SIG-M5 treated with dmso at 0.1 percent for 504 hours (cell line): ENCODE measurements at regions not wholly inside any gene's neighbourhood (a gene's known extent, or its start where the extent isn't known, plus 50 kb on each side); places are given as distances from the start of the nearest gene placed in this dataset.
"Not testable (repeated sequence)": the region's sequence is repeated elsewhere in the genome, so short reads cannot be mapped to it uniquely, and the experiment has no call there.

Experiments used
- DNase-seq: peaks from one replicate; lab custom pipeline; 2025; ENCODE audit not compliant: unreplicated experiment; lab: John Stamatoyannopoulos, UW

DNA sequence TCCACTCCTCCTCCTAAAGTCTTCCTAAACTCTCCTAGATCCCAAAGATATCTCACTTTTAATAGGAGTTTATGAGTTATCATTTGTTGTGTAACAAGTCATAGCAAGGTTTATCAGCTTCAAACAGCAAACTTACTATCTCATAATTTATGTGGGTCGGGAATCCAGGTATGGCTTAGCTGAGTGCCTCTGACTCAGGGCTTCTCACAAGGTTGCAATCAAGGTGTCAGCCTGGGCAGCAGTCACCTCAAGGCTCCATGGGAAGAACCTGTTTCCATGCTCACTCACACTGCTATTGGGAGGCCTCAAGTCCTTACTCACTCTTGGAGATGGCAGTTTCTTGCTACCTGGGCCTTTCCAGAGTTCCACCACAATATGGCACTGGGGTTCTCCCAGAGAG, 889.8 kb downstream of the MCTP2 start:
- no peak for DNase-seq

- DNase-seq = no peak
Measured at GRCh38 chr15:95125803-95126202, 894.4 kb downstream of the MCTP2 start.

DNA sequence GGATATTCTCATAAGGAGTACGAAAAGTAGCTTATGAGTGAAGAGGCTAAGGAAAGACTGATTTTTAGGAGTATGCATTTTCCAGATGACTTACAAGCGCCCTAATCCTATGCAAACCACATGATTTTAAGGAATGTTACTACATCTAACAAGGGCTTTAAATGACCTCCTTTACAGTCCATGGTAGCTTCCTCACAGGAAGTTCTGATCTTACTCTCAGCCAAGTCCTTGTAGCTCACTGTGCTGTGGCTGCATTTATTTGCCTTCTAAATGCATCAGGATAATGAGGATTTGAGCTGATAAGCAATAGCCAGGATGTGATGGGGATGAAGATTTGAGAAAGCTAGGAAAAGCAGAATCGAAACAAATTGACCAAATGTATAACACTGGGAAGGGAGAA, 896.0 kb downstream of the MCTP2 start:
- no peak for DNase-seq

GRCh38 chr15:95129574-95129973, 898.2 kb downstream of the MCTP2 start:
- no peak for DNase-seq

GRCh38 chr15:95131131-95131556, 899.8 kb downstream of the MCTP2 start:
- no peak for DNase-seq

DNA sequence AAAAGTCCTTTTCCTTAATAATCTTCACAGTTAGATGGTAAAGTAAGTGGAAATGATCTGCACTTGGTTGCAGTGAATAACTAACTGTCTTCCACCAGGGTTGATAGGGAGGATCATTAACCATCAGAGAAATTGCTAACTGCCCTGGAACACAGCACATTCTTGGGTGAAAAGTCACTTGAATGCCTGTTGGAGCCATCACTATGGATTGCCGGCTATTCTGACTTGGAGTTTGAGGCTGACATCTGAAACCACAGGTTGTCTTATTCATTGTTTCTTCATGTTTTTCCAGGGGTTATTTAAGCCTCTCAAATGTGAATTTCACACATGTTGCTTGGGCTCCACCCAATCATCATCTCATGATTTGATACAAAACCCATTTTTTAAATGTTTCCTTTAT, 901.4 kb downstream of the MCTP2 start:
- no peak for DNase-seq

GRCh38 chr15:95134431-95135110, 903.2 kb downstream of the MCTP2 start:
- DNase-seq = no peak

DNA sequence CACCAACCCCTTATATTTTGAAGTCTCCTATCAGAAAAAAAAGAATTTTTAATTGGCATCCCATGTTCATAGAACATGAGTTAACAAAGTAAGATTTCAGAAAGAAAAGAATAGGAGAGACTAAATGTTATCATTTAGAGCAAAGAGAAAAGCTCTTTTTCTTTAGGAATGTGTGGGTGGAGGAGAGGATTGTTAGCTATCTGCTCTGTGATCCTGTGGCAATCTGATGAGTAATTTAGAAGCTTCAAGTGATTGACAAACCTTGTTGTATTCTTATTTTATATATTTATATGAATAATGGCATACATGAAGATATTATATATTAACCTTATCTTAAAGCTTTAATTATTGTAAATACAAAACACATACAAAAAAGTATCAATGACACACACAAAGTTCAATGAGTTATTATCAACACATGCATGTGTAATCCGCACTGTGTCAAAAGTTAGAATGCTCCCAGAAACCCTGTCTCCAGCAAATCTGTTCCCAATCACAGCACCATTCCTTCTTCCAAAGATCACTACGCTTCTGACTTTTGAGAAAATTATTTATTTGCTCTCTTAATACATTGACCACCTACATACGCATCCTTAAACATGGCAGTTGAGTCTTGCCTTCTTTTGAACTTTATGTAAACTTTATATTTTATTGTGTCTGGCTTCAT, 907.4 kb downstream of the MCTP2 start:
- DNase-seq = no peak

DNA sequence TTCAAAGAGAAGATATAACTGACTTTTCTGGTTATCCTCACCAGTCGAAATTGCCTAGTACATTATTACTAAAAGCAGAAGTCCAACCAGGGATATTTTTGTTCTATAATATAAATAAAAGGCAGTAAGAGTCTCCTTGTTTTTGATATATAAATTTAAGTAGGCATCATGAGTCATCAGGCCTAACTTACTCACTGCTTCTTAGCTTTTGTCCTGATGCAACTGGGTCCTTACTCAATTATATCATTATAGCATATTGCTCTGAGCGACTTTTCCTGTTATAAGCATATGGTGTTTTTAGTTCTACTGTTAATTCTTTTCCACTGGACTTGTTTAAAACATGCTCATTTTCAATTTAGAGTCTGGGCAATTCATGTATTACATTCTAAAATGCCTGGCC, 910.1 kb downstream of the MCTP2 start:
- no peak for DNase-seq

GRCh38 chr15:95142531-95142930, 911.2 kb downstream of the MCTP2 start:
- no peak for DNase-seq

- no peak for DNase-seq
Measured at GRCh38 chr15:95146481-95146880, 915.1 kb downstream of the MCTP2 start.

GRCh38 chr15:95148183-95148582, 916.8 kb downstream of the MCTP2 start:
- no peak for DNase-seq

- no peak for DNase-seq
Measured at GRCh38 chr15:95149036-95149435, 917.7 kb downstream of the MCTP2 start.

DNA sequence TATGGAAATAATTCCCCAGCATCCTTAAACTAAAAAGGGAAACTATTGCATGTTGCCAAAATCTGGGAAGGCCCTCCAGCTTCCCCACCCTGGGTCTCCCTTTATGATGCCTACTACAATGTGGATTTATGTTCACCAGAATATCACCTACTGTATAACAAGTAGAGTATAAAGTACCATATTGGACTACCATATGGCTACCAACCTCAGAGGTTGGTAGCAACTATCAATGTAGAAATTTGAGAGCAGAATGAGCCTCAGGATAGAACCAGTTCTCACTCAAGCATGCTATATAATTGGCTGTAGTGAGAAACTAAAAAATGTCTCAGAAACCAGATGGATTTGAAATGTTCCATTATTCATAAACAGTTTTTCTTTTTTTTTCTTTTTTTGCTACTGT, 918.4 kb downstream of the MCTP2 start:
- no peak for DNase-seq

GRCh38 chr15:95150466-95150865, 919.1 kb downstream of the MCTP2 start:
- DNase-seq = no peak

GRCh38 chr15:95152741-95153140, 921.4 kb downstream of the MCTP2 start:
- no peak for DNase-seq

DNA sequence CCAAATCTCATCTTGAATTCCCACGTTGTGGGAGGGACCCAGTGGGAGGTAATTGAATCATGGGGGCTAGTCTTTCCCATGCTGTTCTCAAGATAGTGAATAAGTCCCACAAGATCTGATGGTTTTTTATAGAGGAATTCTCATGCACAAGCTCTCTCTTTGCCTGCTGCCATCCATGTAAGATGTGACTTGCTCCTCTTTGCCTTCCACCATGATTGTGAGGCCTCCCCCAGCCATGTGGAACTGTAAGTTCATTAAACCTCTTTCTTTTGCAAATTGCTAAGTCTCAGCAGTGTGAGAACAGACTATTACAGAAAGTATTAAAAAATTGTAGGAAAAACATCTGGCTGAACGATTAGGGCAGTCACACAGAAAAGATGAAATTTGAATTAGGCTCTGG, 921.8 kb downstream of the MCTP2 start:
- not testable (repeated sequence) for DNase-seq

DNA sequence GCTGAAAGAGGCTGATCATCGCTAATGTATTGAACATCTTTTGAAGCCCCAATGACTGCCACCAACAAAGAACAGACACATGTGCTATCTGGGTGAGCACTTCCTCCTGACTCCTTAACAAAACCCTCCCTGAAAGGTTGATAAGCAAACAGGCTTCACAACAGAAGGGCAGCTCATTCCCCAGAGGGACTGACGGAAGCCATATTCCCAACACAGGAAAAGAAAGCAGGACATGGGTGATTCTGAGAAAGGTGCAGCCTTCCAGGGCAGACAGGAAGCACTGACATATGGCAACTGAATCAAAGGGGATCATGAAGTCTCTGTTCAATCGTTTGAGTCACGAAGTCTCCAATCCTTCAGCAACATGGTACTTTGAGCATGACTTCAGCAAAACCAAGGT, 929.0 kb downstream of the MCTP2 start:
- no peak for DNase-seq

- DNase-seq = no peak
Measured at GRCh38 chr15:95162069-95162468, 930.7 kb downstream of the MCTP2 start.

DNA sequence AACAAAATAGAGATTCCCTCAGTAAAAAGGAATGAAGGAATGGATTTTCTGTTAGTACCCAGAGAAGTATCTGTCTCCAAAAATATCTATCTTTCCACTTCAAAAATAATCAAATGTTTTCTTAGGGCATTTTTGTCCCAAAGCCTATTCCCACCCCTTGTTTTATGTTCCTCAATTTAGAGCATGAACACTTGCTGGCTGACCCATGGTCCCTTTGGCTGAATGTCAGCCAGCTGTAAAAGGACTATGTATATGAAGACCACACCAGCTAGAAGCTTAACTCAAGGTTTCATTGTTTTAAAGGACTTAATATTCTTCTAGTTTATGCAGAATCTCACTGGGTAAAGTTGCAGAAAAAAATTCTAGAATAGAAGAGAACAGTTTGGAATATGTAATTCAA, 931.2 kb downstream of the MCTP2 start:
- DNase-seq = no peak

GRCh38 chr15:95162967-95163531, 931.7 kb downstream of the MCTP2 start:
- DNase-seq = no peak

- no peak for DNase-seq
Measured at GRCh38 chr15:95168152-95168551, 936.8 kb downstream of the MCTP2 start.
